Epithelial cell of prostate (primary cell): ENCODE measurements at regions not wholly inside any gene's neighbourhood (a gene's known extent, or its start where the extent isn't known, plus 50 kb on each side); places are given as distances from the start of the nearest gene placed in this dataset.
"Not testable (repeated sequence)": the region's sequence is repeated elsewhere in the genome, so short reads cannot be mapped to it uniquely, and the experiment has no call there.

Source experiments
- DNase-seq: peaks from one replicate; pipeline ENCODE4 v3.0.0-alpha.2; 2011; ENCODE audit warnings: low read depth, low spot score
- H3K27ac ChIP-seq: fragments of 450-650 bp; 2 replicates; pipeline ENCODE4 v1.5.1; 2017; ENCODE audit warnings: mild to moderate bottlenecking

- no peak for DNase-seq
- no peak overlapping the region for H3K27ac ChIP-seq
Observed at GRCh38 chr5:51558682-51559081, 175.4 kb downstream of the ISL1 start.

GRCh38 chr5:51559339-51559738 lies 176.1 kb downstream of the ISL1 start:
- no peak for DNase-seq
- no peak overlapping the region for H3K27ac ChIP-seq

- no peak for DNase-seq
Observed at GRCh38 chr5:51559921-51560658, 176.8 kb downstream of the ISL1 start.

DNA sequence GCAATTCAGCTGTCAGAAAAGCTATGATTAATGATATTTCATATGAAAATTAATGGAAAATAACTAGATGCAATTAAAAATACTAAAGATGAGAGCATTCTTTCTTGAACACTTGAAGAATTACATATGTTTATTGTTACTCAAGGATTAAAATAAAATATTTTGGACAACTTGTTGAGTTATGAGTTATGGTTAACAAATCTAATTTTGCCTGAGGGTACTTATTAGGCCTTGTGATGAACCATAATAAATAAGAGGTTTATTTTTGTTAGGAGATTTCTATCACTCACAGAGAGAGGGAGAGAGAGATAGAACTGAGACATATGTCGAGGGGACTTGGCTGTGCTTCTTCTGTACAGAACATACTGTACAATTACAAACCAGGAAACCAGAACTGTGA lies 183.7 kb downstream of the ISL1 start:
- no peak for DNase-seq

More at GRCh38 chr5:51559921-51560658, 176.8 kb downstream of the ISL1 start:
- H3K27ac ChIP-seq: no peak overlapping the region

GRCh38 chr5:51567636-51568035 lies 184.4 kb downstream of the ISL1 start:
- peak; percentile 78 for DNase-seq
- H3K27ac ChIP-seq: no peak overlapping the region

More for the DNA sequence above, 183.7 kb downstream of the ISL1 start:
- no peak overlapping the region for H3K27ac ChIP-seq

GRCh38 chr5:51573835-51574234 lies 190.6 kb downstream of the ISL1 start:
- no peak for DNase-seq

DNA sequence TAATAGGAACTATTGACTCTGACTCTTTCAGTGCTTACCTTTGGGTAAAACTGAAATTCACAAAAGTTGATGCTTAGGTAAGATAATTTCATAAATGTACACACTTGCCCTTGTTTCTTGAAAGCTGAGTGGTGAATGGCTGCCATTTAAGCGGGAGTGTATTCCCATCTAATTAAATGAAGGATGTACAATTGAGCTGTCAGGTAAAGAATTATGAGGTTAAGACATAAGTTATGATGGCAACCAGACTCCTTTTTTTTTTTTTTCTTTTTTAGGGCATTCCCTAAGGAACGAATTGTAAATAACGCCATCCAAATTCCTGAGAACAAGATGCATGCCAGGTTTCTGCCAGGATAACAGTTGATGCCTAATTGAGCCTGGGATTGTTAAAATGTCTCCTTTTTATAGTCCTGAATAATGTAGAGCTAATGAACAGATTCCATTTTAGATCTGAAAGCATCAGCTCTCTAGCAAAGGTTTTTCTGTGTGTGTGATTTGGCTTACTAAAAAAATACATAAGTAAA lies 199.7 kb downstream of the ISL1 start:
- DNase-seq: no peak
- H3K27ac ChIP-seq: no peak overlapping the region

More at GRCh38 chr5:51573835-51574234, 190.6 kb downstream of the ISL1 start:
- H3K27ac ChIP-seq: no peak overlapping the region

DNA sequence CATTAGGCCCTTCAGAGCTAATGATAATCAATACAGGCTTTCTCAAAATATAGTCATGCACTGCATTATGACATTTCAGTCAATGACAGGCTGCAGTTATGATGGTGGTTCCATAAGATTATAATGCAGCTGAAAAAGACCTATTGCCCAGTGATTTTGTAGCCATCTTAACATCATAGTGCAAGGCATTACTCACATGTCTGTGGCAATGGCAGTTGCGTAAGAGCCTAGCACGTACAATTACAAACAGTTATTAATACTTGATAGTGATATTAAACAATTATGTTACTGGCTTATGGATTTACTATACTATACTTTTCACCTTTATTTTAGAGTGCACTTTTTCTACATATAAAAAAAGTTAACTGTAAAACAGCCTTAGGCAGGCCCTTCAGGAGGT lies 214.8 kb downstream of the ISL1 start:
- no peak for DNase-seq
- no peak overlapping the region for H3K27ac ChIP-seq

DNA sequence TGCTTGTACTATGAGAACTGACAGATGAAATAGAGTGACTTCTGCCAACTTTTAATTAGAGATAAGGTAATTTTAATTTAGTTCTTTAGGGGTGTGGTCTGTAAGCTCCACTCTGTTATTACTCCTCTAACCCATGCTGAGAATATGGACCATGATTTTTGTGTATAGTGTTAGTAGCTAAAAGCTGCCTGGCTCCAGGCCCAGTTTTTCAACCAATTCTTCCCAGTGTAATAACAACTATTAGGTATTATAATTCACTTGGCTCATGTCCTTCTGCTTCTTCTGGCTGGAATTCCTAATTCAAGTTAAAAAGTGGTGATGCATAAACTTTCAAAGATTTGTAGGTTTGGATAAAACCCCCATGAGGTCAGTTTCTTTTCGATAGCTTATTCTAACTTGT lies 216.3 kb downstream of the ISL1 start:
- H3K27ac ChIP-seq: no peak overlapping the region
- DNase-seq: no peak

GRCh38 chr5:51604324-51604723 lies 221.1 kb downstream of the ISL1 start:
- H3K27ac ChIP-seq: no peak overlapping the region

DNA sequence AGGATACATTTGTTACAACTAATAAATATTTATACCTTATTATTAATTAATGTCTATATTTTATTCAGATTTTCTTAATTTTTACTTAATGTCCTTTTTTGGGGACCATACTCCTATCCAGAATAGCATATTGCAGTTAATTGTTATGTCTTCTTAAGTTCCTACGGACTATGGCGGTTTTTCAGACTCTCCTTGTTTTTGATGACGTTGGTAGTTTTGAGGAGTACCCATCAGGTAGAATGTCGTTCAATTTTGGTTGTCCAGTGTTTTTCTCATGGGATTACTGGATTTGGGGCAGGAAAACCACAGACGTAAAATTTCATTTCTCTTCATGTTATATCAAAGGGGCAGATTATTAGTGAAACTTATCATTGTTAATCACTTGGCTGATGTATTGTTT lies 223.7 kb downstream of the ISL1 start:
- DNase-seq: no peak
- no peak overlapping the region for H3K27ac ChIP-seq

More at GRCh38 chr5:51604324-51604723, 221.1 kb downstream of the ISL1 start:
- DNase-seq: no peak

- DNase-seq: no peak
- H3K27ac ChIP-seq: no peak overlapping the region
Observed at GRCh38 chr5:51618234-51618633, 235.0 kb downstream of the ISL1 start.

DNA sequence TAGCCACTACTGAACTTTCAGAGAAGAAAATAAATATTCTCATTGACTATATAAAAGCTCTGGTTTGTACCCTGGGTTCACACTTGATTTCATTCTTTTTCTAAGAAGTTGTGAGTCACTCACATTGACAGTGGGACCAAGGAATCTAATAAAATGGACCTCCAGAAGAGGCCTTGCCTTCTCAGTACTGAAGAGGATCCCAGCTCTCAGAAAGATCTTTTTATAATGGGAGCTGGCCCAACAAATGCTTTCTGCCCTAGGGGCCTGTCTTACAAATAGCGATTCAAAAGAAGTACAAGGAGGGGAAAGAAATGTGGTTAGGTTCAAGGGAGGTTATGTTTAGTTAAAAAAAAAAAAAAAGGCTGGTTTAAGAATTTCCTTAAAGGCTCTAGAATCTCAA lies 237.9 kb downstream of the ISL1 start:
- H3K27ac ChIP-seq: no peak overlapping the region
- no peak for DNase-seq

DNA sequence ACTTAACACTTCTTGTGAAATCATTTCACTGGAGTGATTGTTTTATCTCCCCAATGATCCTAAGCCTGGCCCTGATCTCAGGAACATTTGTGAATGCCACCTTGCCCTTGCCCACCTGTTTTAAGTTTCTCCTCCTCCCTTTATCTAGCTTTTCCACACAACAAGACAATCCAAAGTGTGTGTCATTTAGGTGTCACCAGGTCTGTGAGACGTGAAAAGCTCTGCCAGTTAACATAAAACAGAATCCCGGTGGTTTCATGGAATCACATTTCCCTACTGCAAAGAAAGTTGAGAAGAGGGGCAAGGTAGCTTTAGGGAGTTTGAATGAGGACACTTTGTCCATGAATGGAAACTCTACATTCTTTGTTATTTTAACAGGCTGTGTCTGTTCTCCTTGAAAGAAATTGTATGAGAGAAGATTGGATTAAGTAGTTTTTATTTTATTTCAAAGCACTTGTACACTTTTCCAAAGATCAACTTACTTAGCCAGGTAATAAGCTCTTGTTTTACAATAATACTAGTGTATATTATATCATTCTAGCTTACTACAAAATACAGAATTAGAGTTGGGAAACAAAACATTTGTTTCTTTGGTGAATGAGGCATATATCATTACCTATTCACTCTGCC lies 239.0 kb downstream of the ISL1 start:
- no peak for DNase-seq
- no peak overlapping the region for H3K27ac ChIP-seq

GRCh38 chr5:51625224-51625968 lies 242.1 kb downstream of the ISL1 start:
- no peak for DNase-seq
- H3K27ac ChIP-seq: no peak overlapping the region

DNA sequence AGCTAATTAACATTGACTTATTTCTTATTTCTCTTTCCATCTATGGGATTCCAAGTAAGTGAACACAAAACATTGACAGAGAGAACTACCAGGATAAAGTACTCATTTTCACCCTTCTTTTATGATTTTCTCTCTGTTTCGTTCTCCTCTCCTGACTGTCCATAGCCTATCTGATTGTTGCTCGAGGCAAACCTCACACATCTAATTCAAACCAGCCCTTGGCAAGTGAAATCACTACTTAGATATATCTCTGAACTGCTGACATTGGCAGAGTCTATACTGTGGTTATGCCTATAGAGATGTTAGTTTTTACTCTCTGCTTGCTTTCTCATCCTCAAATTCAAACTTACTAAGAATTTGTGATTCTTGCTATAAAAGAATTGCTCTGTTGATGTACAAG lies 248.8 kb downstream of the ISL1 start:
- no peak for DNase-seq
- H3K27ac ChIP-seq: no peak overlapping the region

DNA sequence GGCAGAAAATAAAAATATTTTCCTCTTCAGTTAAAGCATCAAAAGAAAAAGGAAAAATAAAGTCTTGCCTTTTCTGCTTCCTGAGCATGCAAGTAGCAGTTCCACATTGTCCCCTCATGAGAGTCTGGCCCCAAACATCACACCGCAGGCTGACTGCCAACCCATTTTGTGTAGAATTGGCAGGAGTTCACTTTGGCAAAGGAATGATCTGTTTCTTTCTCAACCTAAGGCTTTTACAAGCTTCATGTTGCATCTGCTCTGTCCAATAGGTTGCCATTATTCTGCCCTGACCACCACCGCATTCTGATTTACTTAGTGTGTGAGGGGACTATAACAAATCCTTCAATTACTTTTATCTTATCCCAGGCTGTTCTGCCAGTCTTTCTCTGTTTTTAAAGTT lies 249.5 kb downstream of the ISL1 start:
- H3K27ac ChIP-seq: no peak overlapping the region
- DNase-seq: no peak

DNA sequence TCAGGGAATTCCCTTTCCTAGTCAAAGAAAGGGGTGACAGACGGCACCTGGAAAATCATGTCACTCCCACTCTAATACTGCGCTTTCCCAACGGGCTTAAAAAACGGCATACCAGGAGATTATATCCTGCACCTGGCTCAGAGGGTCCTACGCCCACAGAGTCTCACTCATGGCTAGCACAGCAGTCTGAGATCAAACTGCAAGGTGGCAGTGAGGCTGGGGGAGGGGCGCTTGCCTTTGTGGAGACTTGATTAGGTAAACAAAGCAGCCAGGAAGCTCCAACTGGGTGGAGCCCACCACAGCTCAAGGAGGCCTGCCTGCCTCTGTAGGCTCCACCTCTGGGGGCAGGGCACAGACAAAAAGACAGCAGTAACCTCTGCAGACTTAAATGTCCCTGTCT lies 253.7 kb downstream of the ISL1 start:
- H3K27ac ChIP-seq, DNase-seq: not testable (repeated sequence)

GRCh38 chr5:51644976-51645375 lies 261.7 kb downstream of the ISL1 start:
- no peak for DNase-seq
- no peak overlapping the region for H3K27ac ChIP-seq

GRCh38 chr5:51646482-51646881 lies 263.2 kb downstream of the ISL1 start:
- DNase-seq: no peak
- H3K27ac ChIP-seq: no peak overlapping the region

DNA sequence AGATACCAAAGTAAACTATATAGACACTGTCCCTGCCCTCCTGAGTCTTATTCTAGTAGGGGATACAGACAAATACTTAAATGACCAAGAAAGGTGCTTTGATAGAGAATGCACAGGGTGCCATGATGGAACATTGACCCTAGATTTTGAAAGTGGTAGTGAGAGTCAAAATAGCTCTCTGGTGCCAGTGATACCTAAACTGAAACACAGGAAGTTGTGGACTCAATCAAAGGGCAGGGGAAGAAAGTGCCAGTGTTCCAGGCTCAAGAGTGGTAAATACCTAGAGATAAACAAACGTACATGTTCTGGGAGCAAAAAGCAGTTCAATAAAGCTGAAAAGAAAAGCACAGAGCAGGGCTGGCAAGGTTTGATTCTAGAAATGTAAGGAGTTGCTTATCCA lies 267.6 kb downstream of the ISL1 start:
- DNase-seq: no peak
- no peak overlapping the region for H3K27ac ChIP-seq
